OCI-LY7 (cell line): ENCODE measurements at regions not wholly inside any gene's neighbourhood (a gene's known extent, or its start where the extent isn't known, plus 50 kb on each side); places are given as distances from the start of the nearest gene placed in this dataset.

Experiments
- EZH2phosphoT487 ChIP-seq: fragments of 200-600 bp; sonication (generic); IDR thresholded peaks from 2 replicates; pipeline ENCODE4 v1.6.1; 2018; ENCODE audit warnings: low read depth, borderline replicate concordance, mild to moderate bottlenecking, mixed run types, antibody characterized with exemption, low read length, moderate library complexity, mixed read lengths
- TF ChIP-seq, protein P1 (sequence below): fragments of 200-600 bp; sonication (generic); conservative IDR thresholded peaks from 2 replicates; pipeline ENCODE4 v1.5.1; 2014; ENCODE audit warnings: mild to moderate bottlenecking, antibody characterized with exemption, low read length, moderate library complexity, mixed read lengths

DNA sequence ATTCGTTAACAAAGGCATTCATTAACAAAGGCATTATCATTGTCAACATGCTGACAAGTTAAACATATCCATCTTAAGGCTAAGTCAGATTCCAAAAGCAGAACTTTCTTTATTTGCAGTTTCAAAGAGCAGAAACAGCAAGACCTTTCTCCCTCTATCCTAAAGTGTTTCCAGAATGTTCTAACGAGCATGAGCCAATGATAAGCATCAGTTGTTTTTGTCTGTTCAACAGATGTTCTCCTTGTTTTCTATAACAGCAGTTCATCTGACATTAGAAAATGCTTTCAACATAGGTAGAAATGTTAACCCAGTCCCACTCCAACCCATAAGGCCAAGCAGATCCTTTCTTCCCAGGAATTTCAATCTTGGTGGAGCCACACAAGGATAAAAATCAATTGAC, 77.6 kb upstream of the POMGNT2 start:
- TF ChIP-seq, protein P1, sequence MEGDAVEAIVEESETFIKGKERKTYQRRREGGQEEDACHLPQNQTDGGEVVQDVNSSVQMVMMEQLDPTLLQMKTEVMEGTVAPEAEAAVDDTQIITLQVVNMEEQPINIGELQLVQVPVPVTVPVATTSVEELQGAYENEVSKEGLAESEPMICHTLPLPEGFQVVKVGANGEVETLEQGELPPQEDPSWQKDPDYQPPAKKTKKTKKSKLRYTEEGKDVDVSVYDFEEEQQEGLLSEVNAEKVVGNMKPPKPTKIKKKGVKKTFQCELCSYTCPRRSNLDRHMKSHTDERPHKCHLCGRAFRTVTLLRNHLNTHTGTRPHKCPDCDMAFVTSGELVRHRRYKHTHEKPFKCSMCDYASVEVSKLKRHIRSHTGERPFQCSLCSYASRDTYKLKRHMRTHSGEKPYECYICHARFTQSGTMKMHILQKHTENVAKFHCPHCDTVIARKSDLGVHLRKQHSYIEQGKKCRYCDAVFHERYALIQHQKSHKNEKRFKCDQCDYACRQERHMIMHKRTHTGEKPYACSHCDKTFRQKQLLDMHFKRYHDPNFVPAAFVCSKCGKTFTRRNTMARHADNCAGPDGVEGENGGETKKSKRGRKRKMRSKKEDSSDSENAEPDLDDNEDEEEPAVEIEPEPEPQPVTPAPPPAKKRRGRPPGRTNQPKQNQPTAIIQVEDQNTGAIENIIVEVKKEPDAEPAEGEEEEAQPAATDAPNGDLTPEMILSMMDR: no peak
- TF ChIP-seq EZH2phosphoT487: no peak
